GM21423 (cell line): ENCODE measurements at regions not wholly inside any gene's neighbourhood (a gene's known extent, or its start where the extent isn't known, plus 50 kb on each side); places are given as distances from the start of the nearest gene placed in this dataset.

Source experiments
- ATAC-seq: cut with Tn5 transposase; IDR thresholded peaks from one replicate; pipeline ENCODE4 v1.9.1; 2021; ENCODE audit warnings: mild to moderate bottlenecking, moderate library complexity; ENCODE audit not compliant: unreplicated experiment

DNA sequence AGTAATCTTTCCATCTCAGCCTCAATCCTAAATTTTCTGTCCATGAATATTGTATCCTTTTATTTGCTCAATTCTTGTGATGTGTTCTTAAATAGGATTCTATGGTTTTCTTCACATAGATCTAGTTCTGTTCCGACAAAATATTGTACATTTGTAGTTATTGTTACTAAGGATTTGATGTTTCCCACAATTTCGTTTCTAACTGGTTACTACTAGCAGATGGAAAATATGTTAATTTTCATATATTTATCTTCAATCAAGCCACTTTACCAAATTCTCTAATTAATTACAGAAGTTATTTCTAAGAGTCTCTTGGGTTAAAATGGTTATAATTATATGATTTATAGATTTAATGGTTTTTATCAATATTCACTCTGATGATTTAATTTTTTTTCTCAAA lies 60.3 kb downstream of the SEC61B start:
- ATAC-seq, result no peak

DNA sequence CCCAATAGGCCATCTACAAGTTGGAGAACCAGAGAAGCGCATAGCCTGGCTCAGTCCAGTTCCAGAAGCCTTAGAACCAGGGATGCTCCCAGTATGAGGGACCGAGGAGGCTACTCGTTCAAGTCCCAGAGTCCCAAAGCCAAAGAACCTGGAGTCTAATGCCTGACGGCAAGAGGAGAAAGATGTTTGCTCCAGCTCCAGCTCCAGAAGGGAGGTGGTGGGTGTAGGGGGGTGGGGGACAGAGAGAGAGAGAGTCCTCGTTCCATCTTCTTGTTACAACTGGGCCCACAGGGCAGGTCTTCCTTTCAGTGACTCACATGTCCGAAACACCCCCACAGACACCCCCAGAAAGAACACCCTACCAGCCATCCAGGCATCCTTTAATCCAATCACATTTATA lies 63.9 kb downstream of the SEC61B start:
- ATAC-seq, result no peak

DNA sequence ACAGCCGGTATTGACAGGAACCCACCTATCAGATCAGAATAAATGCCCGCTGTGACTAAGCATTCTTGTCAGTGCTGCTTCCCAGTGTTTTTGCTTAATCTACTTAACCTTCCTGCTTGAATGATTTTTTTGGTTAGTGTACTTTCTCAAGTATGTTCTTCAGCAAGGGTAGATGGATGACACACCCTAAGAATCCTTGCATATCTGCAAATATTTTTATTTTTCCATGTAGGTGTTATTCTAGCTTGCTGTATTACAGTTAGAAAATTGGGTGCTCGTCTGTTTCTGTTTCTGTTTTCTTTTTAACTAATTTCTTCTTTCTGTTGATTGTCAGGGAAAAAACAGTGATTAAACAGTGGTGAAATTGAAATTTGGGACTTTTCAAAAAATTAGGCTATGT lies 64.5 kb downstream of the SEC61B start:
- no peak for ATAC-seq

DNA sequence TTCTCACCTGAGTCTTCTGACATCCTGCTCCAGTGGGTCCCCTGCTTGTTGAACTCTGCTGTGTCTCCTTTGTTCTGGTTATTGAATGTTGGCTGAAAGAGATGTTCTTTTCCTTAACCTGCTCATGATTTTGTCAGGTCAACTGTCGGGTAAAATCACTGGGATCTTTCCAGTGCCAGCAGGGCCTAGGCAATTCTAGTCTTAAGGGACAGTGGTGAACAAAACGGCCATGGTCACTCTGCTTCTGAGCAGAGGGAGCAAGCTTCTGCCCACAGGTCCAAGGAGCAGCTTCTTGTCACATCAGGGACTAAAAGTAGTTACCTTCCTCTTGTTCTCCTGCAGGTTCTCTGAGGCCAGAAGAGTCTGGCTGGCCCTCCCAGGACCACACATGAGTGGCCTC lies 65.6 kb downstream of the SEC61B start:
- ATAC-seq, result no peak

DNA sequence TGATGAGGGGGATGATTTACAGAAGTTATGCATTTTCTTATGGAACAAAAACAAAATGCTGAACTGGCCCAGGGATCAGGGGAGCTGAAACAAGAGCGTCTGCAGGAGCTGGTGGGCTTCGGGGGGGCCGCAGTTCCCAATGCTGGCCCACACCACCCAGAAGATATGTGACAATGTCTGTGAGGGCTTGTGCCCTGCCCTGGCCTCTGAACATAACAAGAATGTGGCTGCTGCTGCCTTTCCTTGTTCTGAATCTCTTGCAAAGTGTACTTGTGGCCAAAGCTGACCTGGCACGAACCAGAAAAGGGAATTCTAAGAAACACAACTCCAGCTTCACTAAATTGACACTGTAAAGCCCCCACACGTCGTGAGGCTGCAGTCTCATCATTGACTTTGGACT lies 66.7 kb downstream of the SEC61B start:
- no peak for ATAC-seq

DNA sequence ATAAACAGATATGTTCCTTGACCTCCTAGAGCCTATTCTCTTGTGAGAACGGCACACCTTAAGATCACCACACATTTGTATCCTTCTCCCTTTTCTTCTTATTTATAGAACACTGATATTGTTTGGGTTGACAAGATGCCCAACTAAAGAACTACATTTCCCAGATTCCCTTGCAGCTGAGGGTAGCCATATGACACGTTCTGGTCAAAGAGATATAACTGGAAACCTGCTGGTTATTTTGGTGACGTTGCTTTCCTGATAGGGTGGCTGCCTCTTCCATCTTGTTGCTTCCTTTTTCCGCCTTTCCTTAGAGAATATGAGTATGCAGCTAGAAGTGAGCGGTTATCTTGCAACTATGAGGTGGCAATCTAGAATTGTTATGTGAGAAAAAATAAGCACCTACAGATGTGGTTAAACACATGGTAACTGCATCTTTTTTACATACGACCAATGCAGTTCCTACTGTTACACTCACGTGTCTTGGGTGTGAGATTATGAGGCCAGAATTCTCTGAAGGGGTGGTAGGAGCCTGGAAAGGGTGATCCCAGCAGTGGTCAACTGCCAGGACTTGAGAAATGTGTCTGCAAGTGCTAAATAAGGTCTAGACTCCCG lies 72.9 kb downstream of the SEC61B start:
- no peak for ATAC-seq

DNA sequence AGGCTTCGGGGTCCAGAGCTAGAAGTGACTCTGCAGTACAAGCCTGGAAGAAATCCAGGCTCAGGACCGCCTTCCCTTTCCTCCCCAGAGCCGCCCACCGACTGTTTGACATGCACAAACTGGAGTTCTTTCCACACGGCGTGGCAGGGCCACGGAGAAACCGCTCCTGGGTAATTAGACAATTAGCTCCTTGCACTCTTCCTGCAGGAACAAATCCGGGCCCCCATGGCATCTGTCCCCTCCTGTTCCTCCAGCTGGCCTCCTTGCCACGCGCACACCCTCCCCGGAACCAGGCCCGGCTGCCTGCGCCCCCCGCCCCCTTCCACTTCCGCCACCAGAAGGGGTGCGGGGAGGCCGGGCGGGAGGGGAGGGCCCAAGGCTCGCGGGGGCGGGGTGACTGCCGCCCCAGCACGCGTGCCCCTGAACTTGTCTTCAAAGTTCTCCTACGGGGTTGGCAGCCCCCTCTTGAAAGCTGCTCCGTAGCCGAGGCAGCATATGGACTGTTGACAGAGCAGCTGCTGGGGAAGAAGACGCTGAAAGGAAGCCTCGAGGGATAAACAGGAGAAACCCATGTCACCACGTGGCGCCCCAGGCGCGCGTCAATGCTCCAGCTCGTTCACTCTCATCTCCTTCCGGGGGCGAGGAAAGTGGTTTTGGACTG lies 74.3 kb downstream of the SEC61B start:
- no peak for ATAC-seq

DNA sequence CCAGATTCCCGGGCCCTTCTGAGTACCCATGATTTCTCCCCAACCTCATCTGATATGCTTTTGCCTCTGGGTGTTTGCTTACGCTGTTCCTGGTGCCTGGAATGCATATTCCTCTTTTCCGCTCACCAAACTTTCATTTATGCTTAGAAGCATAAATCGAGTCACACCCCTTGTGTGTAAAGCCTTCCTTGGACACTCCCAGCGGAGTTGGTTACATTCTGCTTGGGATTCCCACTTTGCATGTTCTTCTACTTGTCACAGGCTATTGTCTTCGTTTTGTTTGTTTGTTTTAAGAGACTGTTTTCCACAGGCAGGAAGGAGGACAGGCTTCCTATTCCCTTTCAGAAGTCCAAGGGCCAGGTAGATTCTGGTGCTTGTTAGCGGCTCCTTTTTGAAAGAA lies 76.5 kb downstream of the SEC61B start:
- ATAC-seq, result no peak

DNA sequence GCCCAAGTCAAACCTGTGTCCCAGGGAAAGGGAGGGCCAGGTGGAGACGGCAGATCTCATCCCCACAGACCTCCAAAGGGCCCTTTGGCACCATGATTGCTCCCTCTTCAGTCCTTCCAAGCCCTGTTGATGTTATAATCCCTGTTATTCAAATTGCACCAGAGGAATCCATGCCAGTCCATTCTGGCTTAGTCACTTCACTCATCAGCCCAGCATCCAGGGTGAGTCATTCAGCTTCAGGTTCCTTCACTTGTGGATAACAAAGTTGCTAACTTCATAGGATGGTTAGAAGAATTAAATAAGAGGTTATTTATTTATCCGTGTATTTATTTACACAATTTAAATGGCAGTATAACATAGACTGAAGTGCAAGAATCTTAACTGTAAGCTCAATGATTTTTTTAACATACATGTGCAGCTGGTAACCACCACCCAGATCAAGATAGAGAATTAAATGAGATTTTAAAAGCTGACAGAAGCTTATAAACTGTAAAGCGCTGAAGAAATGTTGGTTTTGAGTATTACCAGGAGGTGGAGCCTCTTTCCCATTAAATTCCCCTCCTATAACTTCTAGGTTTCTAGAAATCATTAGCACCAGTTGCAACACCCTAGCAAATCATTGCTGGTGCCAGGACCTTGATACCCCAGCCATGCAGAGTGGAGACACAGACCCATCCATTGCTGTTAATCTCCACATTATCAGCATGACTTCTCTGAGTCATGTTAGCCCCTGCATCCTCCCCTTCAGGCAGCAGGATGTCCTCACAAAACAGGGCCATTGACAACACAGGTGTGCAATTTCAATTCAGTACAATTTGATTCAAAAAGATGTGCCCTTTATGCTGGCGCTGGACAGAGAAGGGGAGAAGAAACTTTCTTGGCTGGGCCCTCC lies 77.4 kb downstream of the SEC61B start:
- ATAC-seq, result no peak

DNA sequence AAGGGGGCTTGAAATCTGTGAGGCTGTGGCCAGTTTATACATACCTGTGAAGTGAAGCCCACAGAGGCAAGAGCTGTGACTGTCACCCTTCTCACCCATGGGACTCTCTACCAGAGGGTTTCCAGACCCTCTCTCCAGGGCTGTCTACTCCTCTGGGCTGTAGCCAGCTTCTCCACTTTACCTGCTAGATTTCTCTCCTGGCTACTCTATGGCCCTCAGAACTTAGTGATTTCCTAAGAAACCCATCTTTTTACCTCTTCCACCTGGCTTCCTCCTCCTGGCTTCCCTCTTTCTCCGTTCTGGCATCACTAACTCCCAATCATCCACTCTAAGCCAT lies 78.0 kb downstream of the SEC61B start:
- no peak for ATAC-seq

DNA sequence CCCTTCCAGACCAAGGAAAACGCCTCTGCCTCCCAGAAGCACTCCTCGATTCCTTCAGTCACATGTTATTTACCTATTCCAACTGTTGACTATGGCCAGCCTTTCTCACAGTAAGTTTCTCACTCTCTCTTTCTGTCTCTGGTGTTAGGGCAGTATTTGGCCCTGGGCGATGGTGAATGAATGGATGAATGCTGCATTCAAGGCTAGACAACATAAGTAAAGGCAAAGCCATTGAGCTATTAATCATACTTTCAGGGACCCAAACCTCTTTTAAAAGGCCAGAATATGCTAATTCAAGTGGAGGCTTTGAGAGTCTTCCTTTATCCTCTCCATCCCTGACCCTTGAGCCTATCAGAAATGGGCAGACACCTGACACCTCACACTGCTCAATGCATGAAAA lies 78.5 kb downstream of the SEC61B start:
- ATAC-seq, result no peak

DNA sequence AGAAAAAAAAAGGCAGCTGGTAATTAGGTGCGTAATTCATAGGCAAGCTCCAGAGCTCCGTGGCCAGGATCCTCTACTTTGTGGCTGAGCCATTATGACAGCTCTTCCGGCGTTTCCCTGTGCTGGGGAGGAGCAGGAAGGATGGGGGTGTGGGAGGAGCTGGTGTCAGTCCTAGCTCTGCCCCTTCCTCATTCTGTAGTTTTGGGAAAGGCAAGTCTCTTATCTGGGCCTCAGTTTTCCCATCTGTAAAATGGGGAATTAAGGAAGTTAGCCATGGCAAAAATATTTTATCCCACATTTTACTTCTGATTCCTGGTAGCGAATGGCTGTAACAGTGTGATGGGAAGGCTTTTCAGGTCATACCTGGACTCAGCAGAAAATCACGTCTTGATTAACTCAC lies 81.1 kb downstream of the SEC61B start:
- ATAC-seq, result no peak

DNA sequence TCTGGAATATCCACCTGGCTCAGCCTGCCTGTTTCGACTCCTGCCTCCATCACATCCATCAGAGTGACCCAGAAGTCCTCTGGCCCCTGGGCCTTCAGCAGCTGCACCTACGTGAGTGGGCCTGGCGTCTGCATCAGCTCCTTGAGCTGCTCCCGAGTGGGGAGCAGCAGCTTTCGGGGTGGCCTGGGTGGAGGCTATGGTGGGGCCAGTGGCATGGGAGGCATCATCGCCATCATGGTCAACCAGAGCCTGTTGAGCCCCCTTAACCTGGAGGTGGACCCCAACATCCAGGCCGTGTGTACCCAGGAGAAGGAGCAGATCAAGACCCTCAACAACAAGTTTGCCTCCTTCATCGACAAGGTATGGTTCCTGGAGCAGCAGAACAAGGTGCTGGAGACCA lies 83.0 kb downstream of the SEC61B start:
- no peak for ATAC-seq

DNA sequence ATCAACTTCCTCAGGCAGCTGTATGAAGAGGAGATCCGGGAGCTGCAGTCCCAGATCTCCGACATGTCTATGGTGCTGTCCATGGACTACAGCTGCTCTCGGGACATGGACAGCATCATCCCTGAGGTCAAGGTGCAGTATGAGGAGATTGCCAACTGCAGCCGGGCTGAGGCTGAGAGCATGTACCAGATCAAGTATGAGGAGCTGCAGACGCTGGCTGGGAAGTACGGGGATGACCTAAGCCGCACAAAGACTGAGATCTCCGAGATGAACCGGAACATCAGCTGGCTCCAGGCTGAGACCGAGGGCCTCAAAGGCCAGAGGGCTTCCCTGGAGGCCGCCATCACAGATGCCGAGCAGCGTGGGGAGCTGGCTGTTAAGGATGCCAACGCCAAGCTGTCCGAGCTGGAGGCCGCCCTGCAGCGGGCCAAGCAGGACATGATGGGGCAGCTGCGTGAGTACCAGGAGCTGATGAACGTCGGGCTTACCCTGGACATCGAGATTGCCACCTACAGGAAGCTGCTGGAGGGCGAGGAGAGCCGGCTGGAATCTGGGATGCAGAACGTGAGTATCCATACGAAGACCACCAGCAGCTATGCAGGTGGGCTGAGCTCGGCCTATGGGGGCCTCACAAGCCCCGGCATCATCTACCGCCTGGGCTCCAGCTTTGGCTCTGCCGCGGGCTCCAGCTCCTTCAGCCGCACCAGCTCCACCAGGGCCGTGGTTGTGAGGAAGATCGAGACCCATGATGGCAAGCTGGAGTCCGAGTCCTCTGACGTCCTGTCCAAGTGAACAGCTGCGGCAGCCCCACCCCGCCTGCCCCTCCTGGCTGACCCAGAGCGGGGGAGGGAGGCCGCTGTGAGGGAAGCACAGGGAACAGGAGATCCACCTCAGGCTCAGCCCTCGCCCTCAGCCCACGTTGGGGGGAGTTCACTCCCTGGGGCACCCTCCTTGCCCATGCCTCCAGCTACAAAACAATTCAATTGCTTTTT lies 84.0 kb downstream of the SEC61B start:
- ATAC-seq, result no peak

DNA sequence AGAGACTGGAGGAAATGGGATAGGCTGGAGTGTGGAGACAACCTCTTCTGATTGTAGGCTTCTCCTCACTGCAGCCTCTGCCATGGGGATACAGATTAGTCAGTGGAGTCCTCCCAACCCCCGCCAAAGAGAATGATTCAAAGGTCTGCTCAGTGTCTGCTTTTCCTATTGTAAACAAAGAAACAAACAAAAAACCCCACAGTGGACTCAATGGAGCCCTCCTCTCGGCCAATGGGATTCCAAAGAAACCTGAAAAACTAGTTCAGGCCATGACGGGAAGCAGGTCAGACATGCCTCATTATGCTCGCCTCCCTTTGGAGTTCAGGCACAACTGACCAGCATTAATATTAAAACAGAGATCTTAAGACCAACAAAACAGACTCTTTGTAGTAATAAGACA lies 85.8 kb downstream of the SEC61B start:
- no peak for ATAC-seq

DNA sequence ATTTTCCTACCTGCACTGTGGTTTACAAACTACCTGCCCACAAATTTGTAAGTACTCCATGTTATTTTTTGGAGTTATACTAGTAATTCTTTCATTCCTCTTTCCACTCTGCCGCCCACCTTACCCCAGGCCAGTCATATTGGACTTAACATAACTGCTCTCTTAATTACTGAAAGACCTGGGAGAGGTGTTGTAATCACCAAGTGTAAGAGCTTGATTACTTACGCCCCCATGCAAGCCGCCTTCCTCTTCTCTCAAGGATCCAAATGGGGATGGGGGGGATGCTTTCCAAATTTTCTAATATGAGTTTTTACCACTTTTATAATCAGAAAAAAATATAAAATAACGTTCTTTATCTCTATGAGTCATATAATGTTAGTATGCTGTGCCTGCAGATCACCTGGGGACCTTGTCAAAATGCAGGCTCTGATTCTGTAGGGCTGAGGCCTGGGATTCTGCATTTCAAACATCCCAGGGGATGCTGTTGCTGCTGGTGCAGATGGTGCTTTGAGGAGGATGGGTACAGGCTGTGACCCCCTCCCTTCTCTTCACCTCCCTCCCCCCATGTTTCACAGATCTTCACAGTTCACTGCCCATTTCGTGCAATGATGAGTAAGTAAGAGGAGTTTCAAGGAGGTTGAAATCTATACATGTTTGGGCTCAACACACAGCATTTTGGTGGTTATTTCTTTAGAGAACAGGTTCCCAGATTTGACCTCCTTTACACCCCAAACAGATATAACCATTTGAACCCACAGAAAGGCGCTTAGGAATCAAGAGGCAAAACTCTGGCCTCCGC lies 87.3 kb downstream of the SEC61B start:
- ATAC-seq, result no peak

DNA sequence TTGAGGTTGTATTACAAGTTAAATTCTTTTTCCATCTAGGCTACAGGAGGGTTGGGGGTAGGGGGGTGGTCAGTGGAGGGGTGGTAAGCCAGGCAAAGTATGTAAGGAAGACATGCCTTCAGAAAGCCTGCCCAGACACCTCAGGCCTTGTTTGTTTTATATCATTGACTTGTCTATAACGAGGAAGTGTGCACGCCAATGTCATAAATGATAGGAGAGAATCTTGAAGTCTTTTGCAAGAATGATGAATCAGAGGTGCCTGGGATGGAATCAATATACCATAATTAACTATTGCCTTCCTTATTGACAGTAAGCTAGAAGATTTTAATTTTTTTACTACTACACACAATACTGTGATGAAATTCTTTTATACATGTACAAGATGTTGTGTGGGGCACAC lies 90.7 kb downstream of the SEC61B start:
- ATAC-seq, result no peak

DNA sequence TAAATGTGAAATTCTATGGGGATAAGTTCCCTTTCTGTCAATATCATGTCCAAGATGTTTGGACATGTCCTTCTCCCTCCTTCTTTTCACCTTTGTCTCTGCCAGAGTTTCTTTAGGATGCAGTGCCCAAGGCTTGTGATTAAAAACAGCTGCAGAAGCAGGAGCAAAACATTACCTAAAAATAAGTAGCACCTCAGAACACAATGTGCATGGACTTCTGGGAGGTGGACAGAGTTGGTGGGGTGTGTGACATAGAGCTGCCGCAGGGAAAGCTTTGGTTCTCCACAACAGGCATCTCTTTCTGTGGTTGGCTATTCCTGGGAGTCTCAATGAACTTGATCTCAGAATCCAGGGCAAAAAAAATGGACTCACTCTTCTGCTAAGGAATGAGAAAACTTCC lies 97.0 kb downstream of the SEC61B start:
- no peak for ATAC-seq

DNA sequence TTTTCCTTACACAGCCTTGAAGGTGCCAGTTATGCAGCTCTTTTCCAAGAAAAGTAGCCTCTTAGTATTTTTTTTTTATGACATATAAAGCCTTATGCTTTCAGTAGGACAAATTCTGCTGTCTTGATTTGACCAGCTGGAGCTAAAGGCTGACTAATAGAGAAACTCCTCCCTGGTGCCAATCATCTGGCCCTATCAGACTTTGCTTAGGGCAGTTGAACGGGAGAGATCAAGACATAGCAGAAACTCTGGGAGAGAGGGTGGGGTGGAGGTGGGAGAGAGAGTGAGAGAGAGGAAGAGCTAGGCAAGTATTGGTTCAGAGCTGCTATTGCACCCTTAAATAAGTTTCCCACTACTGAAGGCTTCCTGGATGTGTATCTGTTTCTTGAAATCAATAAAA lies 100.2 kb downstream of the SEC61B start:
- no peak for ATAC-seq
